Psoas muscle (tissue), 7 donors: ENCODE measurements at regions not wholly inside any gene's neighbourhood (a gene's known extent, or its start where the extent isn't known, plus 50 kb on each side); places are given as distances from the start of the nearest gene placed in this dataset.

Source experiments
- ATAC-seq, 4 donors: fragments of 200-7000 bp; cut with Tn5 transposase; one replicate each; pipeline ENCODE4 v1.9.1; 2020; ENCODE audit warnings: moderate library complexity in 3 of 4, mild to moderate bottlenecking in 2 of 4
- DNase-seq, 2 donors: peaks; one replicate each; pipeline ENCODE4 v3.0.0-alpha.2; 2020
- H3K27ac ChIP-seq: fragments of 200-600 bp; one replicate; pipeline ENCODE4 v1.8.0; 2022
- H3K27me3 ChIP-seq, 3 donors: fragments of 200-600 bp in 1 of 3; one replicate each; pipeline versions ENCODE4 v1.6.1 to v1.8.0; 2013 to 2022; ENCODE audit warnings: low read length in 2 of 3, mild to moderate bottlenecking in 2 of 3, moderate library complexity in 1 of 3; ENCODE audit not compliant: insufficient read depth in 3 of 3
- H3K36me3 ChIP-seq, 2 donors: fragments of 200-600 bp in 1 of 2; one replicate each; pipeline versions ENCODE4 v1.6.1 to v1.8.0; 2013 to 2022; ENCODE audit warnings: low read depth in 1 of 2, mild to moderate bottlenecking in 1 of 2, moderate library complexity in 1 of 2; ENCODE audit not compliant: insufficient read depth in 1 of 2
- H3K4me1 ChIP-seq: fragments of 200-600 bp; one replicate; pipeline ENCODE4 v1.8.0; 2022
- H3K4me3 ChIP-seq: fragments of 200-600 bp; one replicate; pipeline ENCODE4 v1.8.0; 2022; ENCODE audit warnings: mild to moderate bottlenecking
- H3K9me3 ChIP-seq: fragments of 200-600 bp; one replicate; pipeline ENCODE4 v1.8.0; 2022
- CTCF ChIP-seq: fragments of 200-600 bp; IDR thresholded peaks from one replicate; pipeline ENCODE4 v1.8.0; 2022; ENCODE audit warnings: antibody characterized with exemption
- WGBS, 3 donors: extraction: QIAGEN DNeasy Blood & Tissue Kit; methylation state at CpG; one replicate each; pipeline versions ENCODE4 v1.1.6 to v1.1.7; 2013; 5-methylcytosine and 5-hydroxymethylcytosine counted together
- intact Hi-C, 2 donors: fragments of 100-400 bp; cut with DNase I; formaldehyde crosslinking; loops; one replicate each; pipeline versions ENCODE4 v1.11.0 to v1.14.2; 2022
- donor health status: healthy with polysubstance abuse.
- donor health status: DM: no; HTN: no; CAD: no; lungs with moderate emphysema.
- donor health status: Bipolar disorder and iron deficiency.
- donor health status: healthy.
- donor health status: DM: yes; HTN: yes; CAD: no.
- donor health status: DM: no; HTN: no; CAD: no.
- donor health status: DM: yes; HTN: yes; CAD: no.

GRCh38 chr2:206873423-206873822 lies 65.9 kb upstream of the CPO start:
- WGBS, 3 donors, result 33 to 41% (median 38%) methylated on average over 2 of the region's 2 CpGs
- no peak for TF ChIP-seq CTCF
- Histone ChIP-seq H3K27me3 (no peaks in the 10 kb centered on the region), H3K27ac (no peak overlapping the region), H3K4me1 (no peaks in the 10 kb centered on the region), H3K9me3 (no peaks in the 10 kb centered on the region), H3K36me3 (no peaks in the 10 kb centered on the region), H3K4me3 (no peak overlapping the region)
- intact Hi-C loops, result no loop called here
- ATAC-seq (no peak), DNase-seq (no peak)

GRCh38 chr2:206875701-206876100 lies 63.6 kb upstream of the CPO start:
- H3K27ac ChIP-seq, result no peak overlapping the region
- no peaks in the 10 kb centered on the region for H3K9me3 ChIP-seq
- no peaks in the 10 kb centered on the region for H3K27me3 ChIP-seq
- H3K4me1 ChIP-seq, result no peaks in the 10 kb centered on the region
- no peak for TF ChIP-seq CTCF
- intact Hi-C loops, result no loop called here
- no peaks in the 10 kb centered on the region for H3K36me3 ChIP-seq
- ATAC-seq (no peak), DNase-seq (no peak)
- 77 to 83% (median 79%) methylated on average over 2 of the region's 2 CpGs for WGBS, 3 donors
- no peak overlapping the region for H3K4me3 ChIP-seq

GRCh38 chr2:206876216-206876860 lies 63.0 kb upstream of the CPO start:
- WGBS, 3 donors, result 36 to 48% (median 40%) methylated on average over 7 of the region's 7 CpGs
- Histone ChIP-seq H3K4me3 (no peak overlapping the region), H3K27me3 (no peaks in the 10 kb centered on the region), H3K9me3 (no peaks in the 10 kb centered on the region), H3K27ac (no peak overlapping the region), H3K36me3 (no peaks in the 10 kb centered on the region), H3K4me1 (no peaks in the 10 kb centered on the region)
- ATAC-seq, result no peak
- intact Hi-C loops, result no loop called here
- no peak for DNase-seq
- no peak for TF ChIP-seq CTCF

GRCh38 chr2:206881708-206882410 lies 57.5 kb upstream of the CPO start:
- H3K4me1 ChIP-seq, result no peaks in the 10 kb centered on the region
- no peaks in the 10 kb centered on the region for H3K27me3 ChIP-seq
- H3K36me3 ChIP-seq, result peaks cover 0 to 9% of the 10 kb centered on the region in 2 donors
- no peaks in the 10 kb centered on the region for H3K9me3 ChIP-seq
- no peak overlapping the region for H3K27ac ChIP-seq
- 54 to 59% (median 56%) methylated on average over 11 of the region's 11 CpGs for WGBS, 3 donors
- DNase-seq, result no peak
- TF ChIP-seq CTCF, result no peak
- H3K4me3 ChIP-seq, result no peak overlapping the region
- intact Hi-C loops, result no loop called here
- no peak for ATAC-seq
